Stomach (tissue), 8 donors: ENCODE measurements at regions not wholly inside any gene's neighbourhood (a gene's known extent, or its start where the extent isn't known, plus 50 kb on each side); places are given as distances from the start of the nearest gene placed in this dataset.

Source experiments
- DNase-seq, 2 donors: peaks; one replicate each; pipeline versions ENCODE4 v3.0.0 to v3.0.0-alpha.2; 2013 to 2019
- H3K27ac ChIP-seq, 5 donors: fragments of 200-600 bp in 4 of 5; sonication (generic) in 4 of 5; one replicate each; pipeline ENCODE4 v1.5.1; 2013 to 2019; ENCODE audit warnings: mild to moderate bottlenecking in 1 of 5, moderate library complexity in 1 of 5
- H3K27me3 ChIP-seq, 3 donors: fragments of 200-600 bp; sonication (generic); one replicate each; pipeline ENCODE4 v1.5.1; 2017 to 2019; ENCODE audit warnings: mixed run types in 1 of 3
- H3K36me3 ChIP-seq, 4 donors: fragments of 200-600 bp; sonication (generic); 1 replicate in 3 of 4; 2 replicates in 1 of 4; pipeline ENCODE4 v1.5.1; 2016 to 2019
- H3K4me1 ChIP-seq, 4 donors: fragments of 200-600 bp; sonication (generic); one replicate each; pipeline ENCODE4 v1.5.1; 2016 to 2019
- H3K4me3 ChIP-seq, 4 donors: fragments of 200-600 bp; sonication (generic) in 3 of 4; one replicate each; pipeline ENCODE4 v1.5.1; 2016 to 2019; ENCODE audit warnings: mild to moderate bottlenecking in 1 of 4
- H3K9me3 ChIP-seq, 4 donors: fragments of 200-600 bp; sonication (generic); one replicate each; pipeline ENCODE4 v1.5.1; 2016 to 2019
- CTCF ChIP-seq, 7 experiments: fragments of 450-650 bp in 4 of 7; fragments of 200-600 bp in 3 of 7; sonication (generic) in 3 of 7; IDR thresholded peaks; one replicate each; pipeline ENCODE4 v1.5.1; 2016 to 2019; ENCODE audit warnings: antibody characterized with exemption in 7 of 7, control low read depth in 2 of 7, mild to moderate bottlenecking in 1 of 7
- EP300 ChIP-seq: sonication (generic); formaldehyde crosslinking; IDR thresholded peaks from one replicate; pipeline ENCODE4 v1.6.1; 2017; ENCODE audit warnings: antibody characterized with exemption
- POLR2A ChIP-seq, 4 donors: fragments of 450-650 bp; IDR thresholded peaks; one replicate each; pipeline ENCODE4 v1.6.1; 2016; ENCODE audit warnings: antibody characterized with exemption in 4 of 4, control low read depth in 2 of 4, mild to moderate bottlenecking in 1 of 4, moderate library complexity in 1 of 4
- POLR2AphosphoS5 ChIP-seq, 3 donors: sonication (generic); formaldehyde crosslinking; IDR thresholded peaks; one replicate each; pipeline ENCODE4 v1.6.1; 2016; ENCODE audit warnings: antibody characterized with exemption in 3 of 3
- WGBS, 5 donors: extraction: QIAGEN DNeasy Blood & Tissue Kit in 3 of 5; methylation state at CpG; one replicate each; pipeline versions ENCODE4 v1.1.5 to v1.1.7; 2013 to 2018; 5-methylcytosine and 5-hydroxymethylcytosine counted together
- intact Hi-C: fragments of 100-400 bp; cut with DNase I; formaldehyde crosslinking; loops from one replicate; pipeline ENCODE4 v1.15.1; 2023; ENCODE audit warnings: low total_unique reads
- donor health status: healthy with polysubstance abuse.
- donor health status: Bipolar disorder and iron deficiency.
- donor health status: healthy.

GRCh38 chr5:26828294-26828693 is 210.1 kb downstream of the CDH9 start:
- TF ChIP-seq EP300 (no peak), POLR2A (IDR thresholded peaks at IDR 0.05) (no peak), CTCF (IDR thresholded peaks at IDR 0.05) (no peak), POLR2AphosphoS5 (IDR thresholded peaks at IDR 0.05) (no peak)
- no peaks in the 10 kb centered on the region for H3K36me3 ChIP-seq
- H3K4me1 ChIP-seq, result no peaks in the 10 kb centered on the region
- peaks cover 0 to 6% (median 0%) of the 10 kb centered on the region in 4 donors for H3K9me3 ChIP-seq
- DNase-seq, result no peak
- 57 to 75% (median 68%) methylated on average over 1 of the region's 1 CpG for WGBS, 5 donors
- intact Hi-C loops, result no loop called here
- H3K4me3 ChIP-seq, result no peak overlapping the region
- H3K27me3 ChIP-seq, result no peaks in the 10 kb centered on the region
- H3K27ac ChIP-seq, result no peak overlapping the region

- H3K4me1 ChIP-seq, result no peaks in the 10 kb centered on the region
- DNase-seq, result no peak
- no peak overlapping the region for H3K4me3 ChIP-seq
- peaks cover 0 to 11% (median 2%) of the 10 kb centered on the region in 4 donors for H3K9me3 ChIP-seq
- H3K27me3 ChIP-seq, result no peaks in the 10 kb centered on the region
- H3K36me3 ChIP-seq, result no peaks in the 10 kb centered on the region
- no peak overlapping the region for H3K27ac ChIP-seq
- 81 to 94% (median 87%) methylated on average over 6 to 7 of the region's 7 CpGs for WGBS, 5 donors
- TF ChIP-seq POLR2AphosphoS5 (IDR thresholded peaks at IDR 0.05) (no peak), POLR2A (IDR thresholded peaks at IDR 0.05) (no peak), EP300 (no peak), CTCF (IDR thresholded peaks at IDR 0.05) (no peak)
- intact Hi-C loops, result no loop called here
Measured at GRCh38 chr5:26813235-26813634, 225.2 kb downstream of the CDH9 start.

GRCh38 chr5:26812714-26813113 is 225.7 kb downstream of the CDH9 start:
- Histone ChIP-seq H3K9me3 (peaks cover 0 to 11% (median 4%) of the 10 kb centered on the region in 4 donors), H3K27me3 (no peaks in the 10 kb centered on the region), H3K4me3 (no peak overlapping the region), H3K4me1 (no peaks in the 10 kb centered on the region), H3K27ac (no peak overlapping the region), H3K36me3 (no peaks in the 10 kb centered on the region)
- no peak for TF ChIP-seq POLR2AphosphoS5 (IDR thresholded peaks at IDR 0.05)
- no peak for TF ChIP-seq POLR2A (IDR thresholded peaks at IDR 0.05)
- TF ChIP-seq EP300, result no peak
- TF ChIP-seq CTCF (IDR thresholded peaks at IDR 0.05), result no peak
- intact Hi-C loops, result no loop called here
- whole genome bisulfite sequencing, 5 donors, result 90 to 96% (median 94%) methylated on average over 3 to 6 of the region's 6 CpGs
- DNase-seq, result no peak

GRCh38 chr5:26807231-26808199 is 230.9 kb downstream of the CDH9 start:
- Histone ChIP-seq H3K4me1 (no peaks in the 10 kb centered on the region), H3K4me3 (no peak overlapping the region), H3K27ac (no peak overlapping the region), H3K27me3 (no peaks in the 10 kb centered on the region), H3K36me3 (no peaks in the 10 kb centered on the region), H3K9me3 (peaks cover 0 to 24% (median 9%) of the 10 kb centered on the region in 4 donors)
- no peak for DNase-seq
- intact Hi-C loops, result no loop called here
- TF ChIP-seq EP300 (no peak), CTCF (IDR thresholded peaks at IDR 0.05) (no peak), POLR2AphosphoS5 (IDR thresholded peaks at IDR 0.05) (no peak), POLR2A (IDR thresholded peaks at IDR 0.05) (no peak)
- 81 to 95% (median 89%) methylated on average over 13 to 16 of the region's 16 CpGs for WGBS, 5 donors
